ENCODE measurements at regions not wholly inside any gene's neighbourhood (a gene's known extent, or its start where the extent isn't known, plus 50 kb on each side); places are given as distances from the start of the nearest gene placed in this dataset.

GRCh38 chr6:117168296-117169063 is 96.9 kb upstream of the VGLL2 start:
- no peak for DNase-seq (ENCODE audit: low read depth)

- no peak for DNase-seq (ENCODE audit: low read depth)
Measured at GRCh38 chr6:117169064-117169665, 96.2 kb upstream of the VGLL2 start.

- DNase-seq (ENCODE audit: low read depth), result peak; percentile 9
Measured at GRCh38 chr6:117169781-117170281, 95.5 kb upstream of the VGLL2 start.

GRCh38 chr6:117174835-117175360 is 90.5 kb upstream of the VGLL2 start:
- DNase-seq (ENCODE audit: low read depth), result no peak

- peak; percentile 34 for DNase-seq (ENCODE audit: low read depth)
Measured at GRCh38 chr6:117188627-117189201, 76.6 kb upstream of the VGLL2 start.

GRCh38 chr6:117191009-117191408 is 74.3 kb upstream of the VGLL2 start:
- no peak for DNase-seq (ENCODE audit: low read depth)

GRCh38 chr6:117191448-117191847 is 73.9 kb upstream of the VGLL2 start:
- DNase-seq (ENCODE audit: low read depth), result no peak

GRCh38 chr6:117194271-117194670 is 71.1 kb upstream of the VGLL2 start:
- DNase-seq (ENCODE audit: low read depth), result no peak

GRCh38 chr6:117194978-117195377 is 70.4 kb upstream of the VGLL2 start:
- DNase-seq (ENCODE audit: low read depth), result no peak

GRCh38 chr6:117195728-117196127 is 69.6 kb upstream of the VGLL2 start:
- no peak for DNase-seq (ENCODE audit: low read depth)

- DNase-seq (ENCODE audit: low read depth), result no peak
Measured at GRCh38 chr6:117200067-117200466, 65.3 kb upstream of the VGLL2 start.

GRCh38 chr6:117204903-117205302 is 60.5 kb upstream of the VGLL2 start:
- DNase-seq (ENCODE audit: low read depth), result no peak

GRCh38 chr6:117205876-117206275 is 59.5 kb upstream of the VGLL2 start:
- DNase-seq (ENCODE audit: low read depth), result no peak

GRCh38 chr6:117206522-117206921 is 58.8 kb upstream of the VGLL2 start:
- DNase-seq (ENCODE audit: low read depth), result no peak

- peak; percentile 8 for DNase-seq (ENCODE audit: low read depth)
Measured at GRCh38 chr6:117206944-117207687, 58.2 kb upstream of the VGLL2 start.

- DNase-seq (ENCODE audit: low read depth), result no peak
Measured at GRCh38 chr6:117210279-117210678, 55.1 kb upstream of the VGLL2 start.

GRCh38 chr6:117215353-117216090 is 49.8 kb upstream of the VGLL2 start:
- DNase-seq (ENCODE audit: low read depth), result no peak

All from ELR (cell line).